Right cardiac atrium (tissue), 5 donors: ENCODE measurements at regions not wholly inside any gene's neighbourhood (a gene's known extent, or its start where the extent isn't known, plus 50 kb on each side); places are given as distances from the start of the nearest gene placed in this dataset.
A peak's percentile ranks its signal among the peaks of the same experiment; 100 is the strongest.
"Not testable (repeated sequence)": the region's sequence is repeated elsewhere in the genome, so short reads cannot be mapped to it uniquely, and the experiment has no call there.

Experiments
- ATAC-seq, 2 donors: fragments of 200-7000 bp; cut with Tn5 transposase; one replicate each; pipeline versions ENCODE4 v1.8.0 to v1.9.1; 2020; ENCODE audit warnings: moderate library complexity in 2 of 2, mild to moderate bottlenecking in 1 of 2
- DNase-seq, 3 donors: peaks; one replicate each; pipeline ENCODE4 v3.0.0-alpha.2; 2020
- H3K27ac ChIP-seq: one replicate; pipeline ENCODE4 v1.5.1; 2013; ENCODE audit warnings: mild to moderate bottlenecking, low read length, control low read depth, moderate library complexity
- H3K27me3 ChIP-seq: one replicate; pipeline ENCODE4 v1.6.1; 2013; ENCODE audit not compliant: control insufficient read depth, insufficient read depth
- H3K4me1 ChIP-seq: one replicate; pipeline ENCODE4 v1.6.1; 2013; ENCODE audit warnings: low read length; ENCODE audit not compliant: control insufficient read depth, insufficient read depth
- H3K4me3 ChIP-seq: one replicate; pipeline ENCODE4 v1.5.1; 2013; ENCODE audit warnings: low read length, control low read depth
- H3K9me3 ChIP-seq: one replicate; pipeline ENCODE4 v1.6.1; 2013; ENCODE audit warnings: low read length; ENCODE audit not compliant: control insufficient read depth
- WGBS: extraction: QIAGEN DNeasy Blood & Tissue Kit; methylation state at CpG from one replicate; pipeline ENCODE4 v1.1.7; 2013; 5-methylcytosine and 5-hydroxymethylcytosine counted together
- intact Hi-C, 4 donors: fragments of 100-400 bp; cut with DNase I; formaldehyde crosslinking; loops; one replicate each; pipeline versions ENCODE4 v1.11.0 to v1.14.0; 2022 to 2023
- donor health status: healthy with polysubstance abuse.
- donor health status: DM: no; HTN: yes; CAD: no.
- donor health status: DM: no; HTN: no; CAD: no.
- donor health status: DM: no; HTN: yes; CAD: no; lungs with severe emphysema.
- donor health status: DM: yes; HTN: yes; CAD: no.

DNA sequence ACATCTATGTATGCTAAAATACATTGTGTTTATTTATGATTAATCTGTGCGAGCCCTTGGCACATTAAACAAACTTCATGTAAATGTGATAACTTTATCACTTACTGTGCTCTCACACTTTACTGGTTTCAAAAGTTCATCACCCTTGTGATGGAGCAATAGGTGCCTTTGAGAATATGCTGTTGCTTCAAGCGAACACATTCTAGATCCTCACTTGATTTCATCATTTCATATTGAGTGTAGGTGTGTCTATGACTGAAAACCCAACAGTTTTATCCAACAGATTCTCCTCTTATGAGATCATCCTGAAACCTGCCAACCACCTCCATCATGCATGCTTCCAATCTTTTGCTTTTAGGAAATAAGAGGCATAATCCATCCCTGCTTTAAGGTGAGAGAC lies 854.4 kb downstream of the TMEM121 start:
- ATAC-seq (no peak), DNase-seq (no peak)
- intact Hi-C loops: no loop called here
- Histone ChIP-seq H3K9me3 (no peaks in the 10 kb centered on the region), H3K27me3 (no peaks in the 10 kb centered on the region), H3K4me1 (no peaks in the 10 kb centered on the region), H3K27ac (no peak overlapping the region), H3K4me3 (no peak overlapping the region)
- 55% methylated on average over 2 of the region's 2 CpGs for WGBS

DNA sequence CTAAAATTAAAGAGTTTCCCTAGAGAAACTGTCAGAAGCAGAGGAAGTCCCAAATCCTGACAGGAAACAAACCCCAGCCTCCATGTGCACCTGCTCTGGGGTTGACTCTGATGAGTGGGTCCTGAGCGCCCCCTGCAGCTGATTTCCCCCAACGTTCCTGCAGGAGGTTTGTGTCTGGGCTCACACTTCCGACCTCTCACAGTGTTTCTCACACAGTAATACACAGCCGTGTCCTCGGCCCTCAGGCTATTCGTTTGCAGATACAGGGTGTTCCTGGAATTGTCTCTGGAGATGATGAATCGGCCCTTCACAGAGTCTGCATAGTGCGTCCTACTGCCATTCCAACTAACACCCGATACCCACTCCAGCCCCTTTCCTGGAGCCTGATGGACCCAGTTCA lies 862.8 kb downstream of the TMEM121 start:
- H3K27ac ChIP-seq, intact Hi-C loops, ATAC-seq, DNase-seq, H3K9me3 ChIP-seq, H3K27me3 ChIP-seq, H3K4me1 ChIP-seq, H3K4me3 ChIP-seq: not testable (repeated sequence)
- 63% methylated on average over 9 of the region's 9 CpGs for WGBS

DNA sequence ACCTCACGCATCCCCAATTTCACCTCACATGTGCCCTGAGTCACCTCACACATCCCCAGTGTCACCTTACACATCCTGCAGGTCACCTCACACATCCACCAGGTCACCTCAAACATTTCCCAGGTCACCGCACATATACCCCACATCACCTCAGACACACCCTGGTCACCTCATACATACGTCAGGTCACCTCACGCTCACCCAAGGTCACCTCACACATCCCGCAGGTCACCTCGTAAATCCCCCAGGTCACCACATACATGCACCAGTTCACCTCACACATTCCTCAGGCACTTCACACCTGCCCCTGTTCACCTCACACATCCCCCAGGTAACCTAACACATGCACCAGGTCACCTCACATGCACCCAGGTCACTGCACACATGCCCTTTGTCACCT lies 864.0 kb downstream of the TMEM121 start:
- DNase-seq: no peak
- ATAC-seq: no peak
- 86% methylated on average over 6 of the region's 6 CpGs for WGBS
- no peaks in the 10 kb centered on the region for H3K9me3 ChIP-seq
- no peaks in the 10 kb centered on the region for H3K4me1 ChIP-seq
- intact Hi-C loops: no loop called here
- no peak overlapping the region for H3K27ac ChIP-seq
- no peak overlapping the region for H3K4me3 ChIP-seq
- no peaks in the 10 kb centered on the region for H3K27me3 ChIP-seq

DNA sequence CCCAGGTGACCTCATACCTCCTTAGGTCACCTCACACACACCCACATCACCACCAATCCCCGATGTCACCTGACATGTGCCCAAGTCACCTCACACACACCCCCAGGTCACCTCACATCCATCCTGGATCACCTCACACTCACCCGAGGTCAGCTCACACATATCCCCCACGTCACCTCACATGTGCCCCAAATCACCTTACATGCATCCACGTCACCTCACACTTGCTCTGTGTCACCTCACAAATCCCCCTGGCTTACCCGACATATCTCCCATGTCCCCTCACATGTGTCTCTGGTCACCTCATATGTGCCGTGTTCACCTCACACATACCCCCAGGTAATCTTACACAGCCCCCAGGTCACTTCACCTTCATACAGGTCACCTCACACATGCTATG lies 864.6 kb downstream of the TMEM121 start:
- DNase-seq (no peak), ATAC-seq (no peak)
- no peaks in the 10 kb centered on the region for H3K9me3 ChIP-seq
- no peak overlapping the region for H3K27ac ChIP-seq
- no peaks in the 10 kb centered on the region for H3K27me3 ChIP-seq
- intact Hi-C loops: no loop called here
- no peaks in the 10 kb centered on the region for H3K4me1 ChIP-seq
- WGBS: 70% methylated on average over 6 of the region's 6 CpGs
- H3K4me3 ChIP-seq: no peak overlapping the region

DNA sequence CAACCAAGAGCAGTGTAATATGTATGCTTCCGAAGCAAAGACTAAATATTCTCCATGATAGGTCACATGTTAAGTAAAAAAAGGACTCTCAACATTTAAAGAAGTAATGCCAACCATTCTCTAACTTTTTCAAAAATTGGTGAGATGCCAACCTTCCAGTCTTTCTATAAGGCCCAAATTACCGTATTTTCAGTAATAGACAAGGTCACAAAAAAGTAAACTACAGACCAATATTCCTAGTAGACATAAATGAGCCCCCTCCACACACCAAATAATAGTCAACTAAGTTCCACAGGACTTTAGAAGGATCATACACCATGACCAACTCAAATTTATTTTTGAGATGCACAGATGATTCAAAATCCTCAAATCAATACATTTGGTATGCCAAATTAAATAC lies 867.4 kb downstream of the TMEM121 start:
- Histone ChIP-seq H3K9me3 (no peaks in the 10 kb centered on the region), H3K4me1 (no peaks in the 10 kb centered on the region), H3K4me3 (no peak overlapping the region), H3K27me3 (no peaks in the 10 kb centered on the region), H3K27ac (no peak overlapping the region)
- ATAC-seq: no peak
- DNase-seq: no peak
- WGBS: 48% methylated on average over 2 of the region's 2 CpGs
- intact Hi-C loops: no loop called here

DNA sequence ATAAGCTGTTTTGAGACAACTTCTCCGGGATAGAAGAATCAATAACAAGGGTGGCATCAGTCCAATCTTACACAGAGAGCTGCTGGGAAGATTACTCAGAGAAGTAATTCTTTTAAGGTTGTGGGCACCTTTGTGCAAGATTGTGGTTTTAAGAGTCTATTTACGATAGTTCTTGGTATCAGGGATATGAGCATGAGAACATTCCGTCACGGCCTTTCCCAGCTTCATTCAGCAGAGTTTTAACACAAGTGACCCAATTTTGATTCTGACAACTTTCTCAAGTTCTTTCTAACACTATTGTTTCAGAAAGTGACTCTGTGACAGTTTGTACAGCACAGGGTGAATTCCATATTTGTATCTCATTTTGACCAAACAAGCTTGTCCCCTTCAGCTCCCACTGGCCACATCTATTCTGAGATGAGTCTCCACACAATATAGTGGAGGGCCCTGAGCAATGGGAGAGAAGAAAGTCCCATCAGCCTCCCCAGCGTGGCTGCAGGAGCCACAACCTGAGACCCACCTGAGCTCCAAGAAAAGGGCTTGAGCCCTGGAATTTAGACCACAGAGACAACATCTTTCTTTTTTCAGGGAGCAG lies 869.2 kb downstream of the TMEM121 start:
- intact Hi-C loops: no loop called here
- 52% methylated on average over 5 of the region's 5 CpGs for WGBS
- H3K27ac ChIP-seq: no peak overlapping the region
- no peak for DNase-seq
- H3K4me3 ChIP-seq: no peak overlapping the region
- H3K9me3 ChIP-seq: no peaks in the 10 kb centered on the region
- no peaks in the 10 kb centered on the region for H3K27me3 ChIP-seq
- no peaks in the 10 kb centered on the region for H3K4me1 ChIP-seq
- ATAC-seq: no peak

DNA sequence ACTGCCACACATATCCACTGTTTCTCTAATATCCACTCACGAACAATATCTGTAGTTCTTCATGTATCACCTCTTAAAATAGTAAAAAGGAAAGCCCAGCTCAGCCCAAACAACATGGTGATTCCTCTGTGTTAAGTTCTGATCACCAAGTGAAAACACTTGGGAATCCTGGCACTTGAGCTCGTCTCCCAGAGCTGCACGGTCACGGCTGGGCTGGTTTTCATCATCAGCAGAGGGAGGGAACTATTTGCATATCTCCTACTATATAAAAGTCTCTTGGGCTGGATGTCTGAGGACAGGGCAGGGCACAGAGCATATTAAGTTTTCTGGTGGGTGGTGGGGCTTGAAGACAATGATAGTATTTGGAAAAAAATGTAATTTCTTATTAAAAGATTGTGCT lies 870.6 kb downstream of the TMEM121 start:
- Histone ChIP-seq H3K27ac (no peak overlapping the region), H3K4me1 (no peaks in the 10 kb centered on the region), H3K27me3 (no peaks in the 10 kb centered on the region), H3K9me3 (no peaks in the 10 kb centered on the region), H3K4me3 (no peak overlapping the region)
- intact Hi-C loops: no loop called here
- 57% methylated on average over 4 of the region's 4 CpGs for WGBS
- no peak for ATAC-seq
- DNase-seq: no peak

DNA sequence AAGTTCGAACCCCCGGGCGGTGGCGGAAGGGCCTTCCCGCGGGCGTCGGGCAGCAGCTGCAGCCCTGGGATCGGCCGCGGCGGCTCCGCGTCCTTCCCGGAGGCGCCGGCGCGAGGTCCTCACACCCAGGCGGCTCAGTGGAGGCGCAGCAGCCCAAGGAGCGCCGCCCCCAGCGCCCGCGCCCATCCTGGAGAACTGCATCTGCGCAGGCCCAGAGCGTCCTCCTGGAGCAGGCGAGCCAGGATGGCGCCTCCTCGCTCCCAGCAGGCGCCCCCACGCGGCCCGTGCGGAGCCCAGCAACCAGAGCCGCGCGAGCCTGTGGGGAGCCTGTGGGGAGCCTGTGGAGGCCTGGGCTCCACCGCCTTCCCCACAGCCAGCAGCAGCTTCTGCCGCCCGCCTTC lies 872.5 kb downstream of the TMEM121 start:
- H3K27ac ChIP-seq, ATAC-seq, intact Hi-C loops, DNase-seq, H3K4me3 ChIP-seq, H3K27me3 ChIP-seq, H3K4me1 ChIP-seq, H3K9me3 ChIP-seq: not testable (repeated sequence)
- 71% methylated on average over 35 of the region's 42 CpGs for WGBS

DNA sequence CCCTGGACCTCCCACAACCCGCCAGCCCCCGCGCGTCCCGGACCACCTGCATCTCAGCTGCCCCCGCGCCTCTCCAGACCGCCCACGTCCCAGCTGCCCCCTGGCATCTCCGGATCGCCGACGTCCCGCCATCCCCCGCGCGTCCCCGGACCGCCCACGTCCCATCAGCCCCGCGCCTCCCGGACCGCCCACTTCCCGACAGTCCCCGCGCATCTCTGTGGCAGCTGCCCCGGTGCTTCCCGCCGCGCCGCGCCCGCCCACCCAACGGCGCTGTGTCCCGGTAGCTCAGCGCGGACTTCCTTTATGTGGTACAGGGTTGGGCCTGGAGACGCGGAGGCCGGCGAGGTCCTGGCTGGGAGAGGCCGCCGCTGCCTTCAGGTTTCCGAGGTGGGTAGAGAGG lies 874.9 kb downstream of the TMEM121 start:
- ATAC-seq, intact Hi-C loops, H3K27me3 ChIP-seq, H3K4me3 ChIP-seq, H3K4me1 ChIP-seq, H3K9me3 ChIP-seq, H3K27ac ChIP-seq: not testable (repeated sequence)
- whole genome bisulfite sequencing: 80% methylated on average over 46 of the region's 46 CpGs
- DNase-seq: peak in 1 of 3 donors; percentile 52

DNA sequence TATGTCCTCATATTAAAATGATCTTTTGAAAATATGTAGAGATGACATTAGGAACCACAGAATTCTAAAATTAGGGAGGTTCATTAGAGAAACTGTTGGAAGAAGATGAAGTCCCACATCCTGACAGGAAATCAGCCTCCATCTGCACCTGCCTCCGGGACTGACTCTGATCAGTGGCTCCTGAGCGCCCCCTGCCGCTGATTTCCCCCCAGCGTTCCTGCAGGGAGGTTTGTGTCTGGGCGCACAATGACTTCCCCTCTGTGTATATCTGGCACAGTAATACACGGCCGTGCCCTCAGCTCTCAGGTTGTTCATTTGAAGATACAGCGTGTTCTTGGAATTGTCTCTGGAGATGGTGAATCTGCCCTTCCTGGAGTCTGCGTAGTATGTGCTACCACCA lies 883.8 kb downstream of the TMEM121 start:
- H3K27me3 ChIP-seq, H3K4me3 ChIP-seq, DNase-seq, H3K4me1 ChIP-seq, H3K9me3 ChIP-seq, H3K27ac ChIP-seq, ATAC-seq, intact Hi-C loops: not testable (repeated sequence)
- WGBS: 53% methylated on average over 9 of the region's 9 CpGs

DNA sequence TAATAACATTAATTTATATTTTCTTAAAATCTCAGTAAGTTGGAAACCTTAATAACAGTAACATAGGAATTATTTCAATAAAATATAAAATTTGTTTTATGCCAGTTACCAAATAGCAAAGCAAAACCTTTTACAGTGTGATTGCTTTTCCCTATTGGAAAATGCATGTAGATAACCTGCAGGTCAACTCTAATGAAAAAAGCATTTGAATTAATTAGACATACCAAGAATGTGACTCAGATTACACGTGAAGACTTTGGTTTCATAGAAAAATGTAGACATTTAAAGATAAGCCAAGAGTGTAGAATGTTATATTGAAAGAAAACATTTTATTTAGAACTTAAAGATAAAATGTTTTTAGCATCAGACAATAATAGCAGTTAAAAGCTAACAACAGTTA lies 888.1 kb downstream of the TMEM121 start:
- Histone ChIP-seq H3K27ac (no peak overlapping the region), H3K9me3 (no peaks in the 10 kb centered on the region), H3K4me3 (no peak overlapping the region), H3K4me1 (no peaks in the 10 kb centered on the region), H3K27me3 (no peaks in the 10 kb centered on the region)
- DNase-seq (no peak), ATAC-seq (no peak)
- intact Hi-C loops: no loop called here
- 26% methylated on average over 1 of the region's 1 CpG for WGBS
